Natural killer cell (primary cell): ENCODE measurements at regions not wholly inside any gene's neighbourhood (a gene's known extent, or its start where the extent isn't known, plus 50 kb on each side); places are given as distances from the start of the nearest gene placed in this dataset.

Experiments
- ATAC-seq, 3 donors: fragments of 150-1000 bp in 2 of 3; fragments of 200-7000 bp in 1 of 3; cut with Tn5 transposase; 1 replicate in 1 of 3; 2 replicates in 2 of 3; pipeline ENCODE4 v1.10.0; 2021; ENCODE audit warnings: mild to moderate bottlenecking in 2 of 3, moderate library complexity in 2 of 3
- DNase-seq, 2 donors: peaks; one replicate each; pipeline versions ENCODE4 v3.0.0 to v3.0.0-alpha.2; 2013 to 2021; ENCODE audit warnings: mixed read lengths in 1 of 2
- H3K27ac ChIP-seq: one replicate; pipeline ENCODE4 v1.5.1; 2013; ENCODE audit warnings: mild to moderate bottlenecking, low read length
- H3K27me3 ChIP-seq: one replicate; pipeline ENCODE4 v1.6.1; 2013; ENCODE audit warnings: low read length; ENCODE audit not compliant: control insufficient read depth, insufficient read depth
- H3K36me3 ChIP-seq: one replicate; pipeline ENCODE4 v1.6.1; 2013; ENCODE audit warnings: low read length; ENCODE audit not compliant: control insufficient read depth, insufficient read depth
- H3K4me1 ChIP-seq: one replicate; pipeline ENCODE4 v1.6.1; 2013; ENCODE audit warnings: low read length; ENCODE audit not compliant: control insufficient read depth, insufficient read depth
- H3K4me3 ChIP-seq: one replicate; pipeline ENCODE4 v1.5.1; 2013; ENCODE audit warnings: low read length
- H3K9me3 ChIP-seq: one replicate; pipeline ENCODE4 v1.6.1; 2013; ENCODE audit warnings: low read length; ENCODE audit not compliant: control insufficient read depth, insufficient read depth
- H3K27ac Mint-ChIP-seq, 2 donors: one replicate each; pipeline ENCODE4 v1.8.0; 2022; ENCODE audit warnings: mild to moderate bottlenecking in 2 of 2, mixed read lengths in 2 of 2, moderate library complexity in 1 of 2
- H3K27me3 Mint-ChIP-seq, 2 donors: one replicate each; pipeline ENCODE4 v1.8.0; 2022; ENCODE audit warnings: low read depth in 2 of 2, mixed read lengths in 2 of 2
- H3K36me3 Mint-ChIP-seq: one replicate; pipeline ENCODE4 v1.8.0; 2022; ENCODE audit warnings: mixed read lengths
- H3K4me1 Mint-ChIP-seq, 2 donors: one replicate each; pipeline ENCODE4 v1.8.0; 2022; ENCODE audit warnings: mixed read lengths in 2 of 2
- H3K4me3 Mint-ChIP-seq: one replicate; pipeline ENCODE4 v1.8.0; 2022; ENCODE audit warnings: mild to moderate bottlenecking, moderate library complexity, mixed read lengths
- H3K9me3 Mint-ChIP-seq, 2 donors: one replicate each; pipeline ENCODE4 v1.8.0; 2022; ENCODE audit warnings: mixed read lengths in 2 of 2
- WGBS: methylation state at CpG from one replicate; pipeline ENCODE4 v1.1.7; 2013; ENCODE audit warnings: missing lambda C conversion rate; ENCODE audit not compliant: insufficient coverage; 5-methylcytosine and 5-hydroxymethylcytosine counted together
- intact Hi-C: fragments of 100-400 bp; cut with micrococcal nuclease; formaldehyde crosslinking; loops from one replicate; pipeline ENCODE4 v1.14.2; 2022
- TF ChIP-seq, protein P1 (sequence below): fragments of 200-600 bp; IDR thresholded peaks from one replicate; pipeline ENCODE4 v1.8.0; 2022; ENCODE audit warnings: antibody characterized with exemption

DNA sequence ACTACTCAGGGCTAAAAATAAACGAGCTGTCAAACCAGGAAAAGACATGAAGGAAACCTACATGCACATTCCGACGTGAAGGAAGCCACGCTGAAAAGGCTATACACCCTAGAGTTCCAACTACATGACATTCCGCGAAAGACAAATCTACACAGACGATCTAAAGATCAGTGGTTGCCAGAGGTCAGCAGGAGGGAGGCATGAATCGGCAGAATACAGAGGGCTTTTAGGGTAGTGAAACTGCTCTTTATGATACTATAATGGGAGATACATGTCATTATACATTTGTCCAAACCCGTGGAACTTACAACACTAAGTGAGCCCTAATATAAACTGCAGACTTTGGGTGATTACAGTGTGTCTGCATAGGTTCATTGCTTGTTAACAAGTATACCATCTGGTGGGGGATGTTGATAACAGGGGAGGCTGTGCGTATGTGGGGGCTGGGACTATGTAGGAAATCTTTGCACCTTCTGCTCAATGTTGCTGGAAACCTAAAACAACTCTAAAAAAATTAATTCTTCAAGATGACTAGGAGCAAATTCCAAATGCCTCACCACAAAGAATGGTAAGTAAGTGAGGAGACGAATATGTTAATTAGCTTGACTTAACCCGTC is 132.2 kb upstream of the CDH4 start:
- Mint-ChIP-seq H3K4me3 (no peak overlapping the region), H3K36me3 (no peaks in the 10 kb centered on the region), H3K27ac (no peak overlapping the region), H3K9me3 (no peaks in the 10 kb centered on the region), H3K27me3 (peaks cover 4 to 14% of the 10 kb centered on the region in 2 donors), H3K4me1 (peaks cover 7% of the 10 kb centered on the region in 2 donors)
- Histone ChIP-seq H3K4me3 (no peak overlapping the region), H3K4me1 (no peaks in the 10 kb centered on the region), H3K27me3 (no peaks in the 10 kb centered on the region), H3K36me3 (no peaks in the 10 kb centered on the region), H3K27ac (no peak overlapping the region), H3K9me3 (no peaks in the 10 kb centered on the region)
- TF ChIP-seq, protein P1, sequence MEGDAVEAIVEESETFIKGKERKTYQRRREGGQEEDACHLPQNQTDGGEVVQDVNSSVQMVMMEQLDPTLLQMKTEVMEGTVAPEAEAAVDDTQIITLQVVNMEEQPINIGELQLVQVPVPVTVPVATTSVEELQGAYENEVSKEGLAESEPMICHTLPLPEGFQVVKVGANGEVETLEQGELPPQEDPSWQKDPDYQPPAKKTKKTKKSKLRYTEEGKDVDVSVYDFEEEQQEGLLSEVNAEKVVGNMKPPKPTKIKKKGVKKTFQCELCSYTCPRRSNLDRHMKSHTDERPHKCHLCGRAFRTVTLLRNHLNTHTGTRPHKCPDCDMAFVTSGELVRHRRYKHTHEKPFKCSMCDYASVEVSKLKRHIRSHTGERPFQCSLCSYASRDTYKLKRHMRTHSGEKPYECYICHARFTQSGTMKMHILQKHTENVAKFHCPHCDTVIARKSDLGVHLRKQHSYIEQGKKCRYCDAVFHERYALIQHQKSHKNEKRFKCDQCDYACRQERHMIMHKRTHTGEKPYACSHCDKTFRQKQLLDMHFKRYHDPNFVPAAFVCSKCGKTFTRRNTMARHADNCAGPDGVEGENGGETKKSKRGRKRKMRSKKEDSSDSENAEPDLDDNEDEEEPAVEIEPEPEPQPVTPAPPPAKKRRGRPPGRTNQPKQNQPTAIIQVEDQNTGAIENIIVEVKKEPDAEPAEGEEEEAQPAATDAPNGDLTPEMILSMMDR: no peak
- ATAC-seq (no peak), DNase-seq (no peak)
- WGBS: 31% methylated on average over 8 of the region's 12 CpGs
- intact Hi-C loops: loop anchor here (2.0 to 5.0 kb wide), 3 partner anchors 908 to 1063 kb away; no protein-coding TSS in a partner anchor

DNA sequence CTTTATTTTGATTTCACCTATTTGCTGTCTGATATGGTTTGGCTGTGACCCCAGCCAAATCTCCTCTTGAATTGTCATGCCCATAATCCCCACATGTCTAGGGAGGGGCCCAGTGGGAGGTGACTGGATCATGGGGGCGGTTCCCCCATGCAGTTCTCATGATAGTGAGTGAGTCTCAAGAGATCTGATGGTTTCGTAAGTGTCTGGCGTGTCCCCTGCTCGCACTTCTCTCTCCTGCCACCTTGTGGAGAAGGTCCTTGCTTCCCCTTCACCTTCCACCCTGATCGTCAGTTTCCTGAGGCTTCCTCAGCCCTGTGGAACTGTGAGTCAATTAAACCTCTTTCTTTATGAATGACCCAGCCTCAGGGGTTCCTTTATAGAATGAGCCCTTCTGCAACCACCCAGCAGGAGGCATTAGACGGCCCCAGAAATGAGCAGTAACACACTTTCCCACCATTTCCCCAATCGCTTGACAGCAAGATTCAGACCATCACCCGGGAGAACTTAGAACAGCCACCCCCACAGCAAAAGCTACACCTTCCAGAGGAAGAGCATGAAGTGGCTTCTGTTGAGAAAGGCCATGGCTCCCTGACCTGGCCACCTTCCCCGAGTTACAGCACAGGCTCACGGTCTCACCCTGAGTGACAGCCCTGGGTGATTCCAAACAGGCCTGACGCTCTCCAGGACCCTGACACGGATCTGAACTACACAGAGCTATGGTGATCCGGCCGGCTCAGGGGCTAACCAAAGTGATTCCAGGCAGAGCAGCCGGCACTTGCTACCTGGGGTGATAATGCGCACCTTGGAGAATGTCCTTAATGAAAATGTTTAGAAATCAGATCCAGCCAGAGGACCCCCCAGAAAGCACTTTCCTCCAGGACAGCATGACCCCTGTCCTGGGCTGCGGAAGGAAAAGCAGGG is 131.2 kb upstream of the CDH4 start:
- peak; percentile 36 to 76 (median 50) for ATAC-seq
- TF ChIP-seq, protein P1: peak; percentile 26
- Mint-ChIP-seq H3K36me3 (no peaks in the 10 kb centered on the region), H3K9me3 (no peaks in the 10 kb centered on the region), H3K27me3 (peaks cover 0 to 14% of the 10 kb centered on the region in 2 donors), H3K4me1 (peaks cover 7% of the 10 kb centered on the region in 2 donors), H3K27ac (no peak overlapping the region), H3K4me3 (no peak overlapping the region)
- no peaks in the 10 kb centered on the region for H3K9me3 ChIP-seq
- H3K4me1 ChIP-seq: no peaks in the 10 kb centered on the region
- WGBS: 53% methylated on average over 17 of the region's 17 CpGs
- no peak overlapping the region for H3K27ac ChIP-seq
- DNase-seq: peak in 1 of 2 donors; percentile 57
- no peaks in the 10 kb centered on the region for H3K27me3 ChIP-seq
- intact Hi-C loops: loop anchor here (2.0 to 5.0 kb wide), 3 partner anchors 909 to 1064 kb away; no protein-coding TSS in a partner anchor
- H3K4me3 ChIP-seq: no peak overlapping the region
- H3K36me3 ChIP-seq: no peaks in the 10 kb centered on the region

GRCh38 chr20:61121661-61122060 is 130.4 kb upstream of the CDH4 start:
- intact Hi-C loops: loop anchor here (2.0 to 5.0 kb wide), 3 partner anchors 909 to 1065 kb away; no protein-coding TSS in a partner anchor
- Histone ChIP-seq H3K27me3 (no peaks in the 10 kb centered on the region), H3K9me3 (no peaks in the 10 kb centered on the region), H3K4me1 (no peaks in the 10 kb centered on the region), H3K27ac (no peak overlapping the region), H3K4me3 (no peak overlapping the region), H3K36me3 (no peaks in the 10 kb centered on the region)
- Mint-ChIP-seq H3K27me3 (peaks cover 0 to 14% of the 10 kb centered on the region in 2 donors), H3K4me1 (peaks cover 7% of the 10 kb centered on the region in 2 donors), H3K27ac (no peak overlapping the region), H3K36me3 (no peaks in the 10 kb centered on the region), H3K9me3 (no peaks in the 10 kb centered on the region), H3K4me3 (no peak overlapping the region)
- WGBS: 89% methylated on average over 8 of the region's 8 CpGs
- ATAC-seq (no peak), DNase-seq (no peak)
- TF ChIP-seq, protein P1: no peak
